Nephron progenitor cell (in vitro differentiated cells): ENCODE measurements at regions not wholly inside any gene's neighbourhood (a gene's known extent, or its start where the extent isn't known, plus 50 kb on each side); places are given as distances from the start of the nearest gene placed in this dataset.
"Not testable (repeated sequence)": the region's sequence is repeated elsewhere in the genome, so short reads cannot be mapped to it uniquely, and the experiment has no call there.

Experiments used
- DNase-seq: peaks from one replicate; pipeline ENCODE4 v3.0.0; 2021
- H3K27ac Mint-ChIP-seq: 2 replicates; pipeline ENCODE4 v1.8.0; 2021; ENCODE audit warnings: mild to moderate bottlenecking, moderate library complexity, mixed read lengths
- H3K27me3 Mint-ChIP-seq: 2 replicates; pipeline ENCODE4 v1.8.0; 2021; ENCODE audit warnings: mild to moderate bottlenecking, low read depth, mixed read lengths; ENCODE audit not compliant: poor library complexity
- H3K36me3 Mint-ChIP-seq: 2 replicates; pipeline ENCODE4 v1.8.0; 2021; ENCODE audit warnings: low read depth, mixed read lengths
- H3K4me1 Mint-ChIP-seq: 2 replicates; pipeline ENCODE4 v1.8.0; 2021; ENCODE audit warnings: mixed read lengths
- H3K4me3 Mint-ChIP-seq: 2 replicates; pipeline ENCODE4 v1.8.0; 2021; ENCODE audit warnings: mild to moderate bottlenecking, moderate library complexity, mixed read lengths
- H3K9me3 Mint-ChIP-seq: 2 replicates; pipeline ENCODE4 v1.8.0; 2021; ENCODE audit warnings: mild to moderate bottlenecking, moderate library complexity, mixed read lengths
- CTCF ChIP-seq: fragments of 200-600 bp; sonication (generic); IDR thresholded peaks from 2 replicates; pipeline ENCODE4 v1.5.0; 2021; ENCODE audit warnings: antibody characterized with exemption

GRCh38 chr17:69677130-69677529, 262.6 kb downstream of the MAP2K6 start:
- no peak for TF ChIP-seq CTCF
- Mint-ChIP-seq H3K4me1 (no peaks in the 10 kb centered on the region), H3K4me3 (no peak overlapping the region), H3K27me3 (no peaks in the 10 kb centered on the region), H3K27ac (no peak overlapping the region), H3K36me3 (no peaks in the 10 kb centered on the region), H3K9me3 (no peaks in the 10 kb centered on the region)
- DNase-seq = no peak

GRCh38 chr17:69678206-69678605, 263.7 kb downstream of the MAP2K6 start:
- Mint-ChIP-seq H3K27ac (no peak overlapping the region), H3K9me3 (no peaks in the 10 kb centered on the region), H3K27me3 (peaks cover 4% of the 10 kb centered on the region), H3K36me3 (no peaks in the 10 kb centered on the region), H3K4me3 (no peak overlapping the region), H3K4me1 (no peaks in the 10 kb centered on the region)
- no peak for DNase-seq
- no peak for TF ChIP-seq CTCF

GRCh38 chr17:69679829-69680228, 265.3 kb downstream of the MAP2K6 start:
- Mint-ChIP-seq H3K27me3 (peaks cover 6% of the 10 kb centered on the region), H3K4me3 (no peak overlapping the region), H3K27ac (no peak overlapping the region)

GRCh38 chr17:69684251-69684650, 269.8 kb downstream of the MAP2K6 start:
- TF ChIP-seq CTCF = no peak
- H3K36me3 Mint-ChIP-seq = no peaks in the 10 kb centered on the region
- peaks cover 11% of the 10 kb centered on the region for H3K27me3 Mint-ChIP-seq
- no peak overlapping the region for H3K4me3 Mint-ChIP-seq
- H3K9me3 Mint-ChIP-seq = peaks cover 7% of the 10 kb centered on the region
- no peak for DNase-seq
- no peak overlapping the region for H3K27ac Mint-ChIP-seq
- H3K4me1 Mint-ChIP-seq = no peaks in the 10 kb centered on the region

More at GRCh38 chr17:69679829-69680228, 265.3 kb downstream of the MAP2K6 start:
- DNase-seq = no peak
- Mint-ChIP-seq H3K9me3 (peaks cover 3% of the 10 kb centered on the region), H3K36me3 (no peaks in the 10 kb centered on the region), H3K4me1 (no peaks in the 10 kb centered on the region)
- TF ChIP-seq CTCF = no peak

GRCh38 chr17:69685150-69685549, 270.7 kb downstream of the MAP2K6 start:
- not testable (repeated sequence) for H3K4me1 Mint-ChIP-seq, DNase-seq, H3K27ac Mint-ChIP-seq, H3K4me3 Mint-ChIP-seq, H3K9me3 Mint-ChIP-seq, H3K36me3 Mint-ChIP-seq
- peaks cover 11% of the 10 kb centered on the region for H3K27me3 Mint-ChIP-seq

GRCh38 chr17:69690531-69690930, 276.0 kb downstream of the MAP2K6 start:
- Mint-ChIP-seq H3K4me1 (no peaks in the 10 kb centered on the region), H3K4me3 (no peak overlapping the region), H3K9me3 (peaks cover 4% of the 10 kb centered on the region), H3K36me3 (no peaks in the 10 kb centered on the region), H3K27me3 (no peaks in the 10 kb centered on the region), H3K27ac (no peak overlapping the region)
- no peak for TF ChIP-seq CTCF
- DNase-seq = no peak
